ENCODE measurements at regions not wholly inside any gene's neighbourhood (a gene's known extent, or its start where the extent isn't known, plus 50 kb on each side); places are given as distances from the start of the nearest gene placed in this dataset.

GRCh38 chr7:49150486-49150885 lies 226.1 kb downstream of the CDC14C start:
- no peak for DNase-seq
- Mint-ChIP-seq H3K9me3 (peaks cover 2% of the 10 kb centered on the region), H3K4me3 (no peak overlapping the region), H3K27ac (no peak overlapping the region), H3K27me3 (no peaks in the 10 kb centered on the region), H3K36me3 (no peaks in the 10 kb centered on the region), H3K4me1 (no peaks in the 10 kb centered on the region)

- Mint-ChIP-seq H3K4me3 (no peak overlapping the region), H3K9me3 (peaks cover 2% of the 10 kb centered on the region), H3K4me1 (no peaks in the 10 kb centered on the region), H3K27ac (no peak overlapping the region), H3K27me3 (no peaks in the 10 kb centered on the region), H3K36me3 (no peaks in the 10 kb centered on the region)
- DNase-seq: no peak
Measured at GRCh38 chr7:49151146-49151545, 226.8 kb downstream of the CDC14C start.

- no peak for DNase-seq
- Mint-ChIP-seq H3K27ac (no peak overlapping the region), H3K36me3 (no peaks in the 10 kb centered on the region), H3K9me3 (peaks cover 1% of the 10 kb centered on the region), H3K27me3 (no peaks in the 10 kb centered on the region), H3K4me3 (no peak overlapping the region), H3K4me1 (no peaks in the 10 kb centered on the region)
Measured at GRCh38 chr7:49158321-49158720, 234.0 kb downstream of the CDC14C start.

GRCh38 chr7:49159536-49159935 lies 235.2 kb downstream of the CDC14C start:
- H3K27ac Mint-ChIP-seq: no peak overlapping the region
- H3K4me3 Mint-ChIP-seq: no peak overlapping the region
- no peaks in the 10 kb centered on the region for H3K27me3 Mint-ChIP-seq
- H3K9me3 Mint-ChIP-seq: peaks cover 1% of the 10 kb centered on the region
- no peaks in the 10 kb centered on the region for H3K4me1 Mint-ChIP-seq
- DNase-seq: no peak
- H3K36me3 Mint-ChIP-seq: no peaks in the 10 kb centered on the region

- no peak overlapping the region for H3K4me3 Mint-ChIP-seq
- no peak for DNase-seq
- H3K27me3 Mint-ChIP-seq: no peaks in the 10 kb centered on the region
- H3K4me1 Mint-ChIP-seq: no peaks in the 10 kb centered on the region
- H3K9me3 Mint-ChIP-seq: peaks cover 1% of the 10 kb centered on the region
- H3K27ac Mint-ChIP-seq: no peak overlapping the region
- H3K36me3 Mint-ChIP-seq: no peaks in the 10 kb centered on the region
Measured at GRCh38 chr7:49166441-49166840, 242.1 kb downstream of the CDC14C start.

GRCh38 chr7:49172639-49173038 lies 248.3 kb downstream of the CDC14C start:
- Mint-ChIP-seq H3K4me3 (no peak overlapping the region), H3K36me3 (no peaks in the 10 kb centered on the region), H3K4me1 (no peaks in the 10 kb centered on the region), H3K27me3 (no peaks in the 10 kb centered on the region), H3K27ac (no peak overlapping the region), H3K9me3 (no peaks in the 10 kb centered on the region)
- no peak for DNase-seq

GRCh38 chr7:49174396-49174795 lies 250.0 kb downstream of the CDC14C start:
- Mint-ChIP-seq H3K9me3 (no peaks in the 10 kb centered on the region), H3K27me3 (no peaks in the 10 kb centered on the region), H3K4me1 (no peaks in the 10 kb centered on the region), H3K27ac (no peak overlapping the region), H3K4me3 (no peak overlapping the region), H3K36me3 (no peaks in the 10 kb centered on the region)
- no peak for DNase-seq

- Mint-ChIP-seq H3K27me3 (no peaks in the 10 kb centered on the region), H3K4me1 (no peaks in the 10 kb centered on the region), H3K4me3 (no peak overlapping the region), H3K9me3 (no peaks in the 10 kb centered on the region), H3K27ac (no peak overlapping the region), H3K36me3 (no peaks in the 10 kb centered on the region)
- DNase-seq: no peak
Measured at GRCh38 chr7:49187543-49188268, 263.4 kb downstream of the CDC14C start.

GRCh38 chr7:49228426-49229098 lies 304.2 kb downstream of the CDC14C start:
- no peaks in the 10 kb centered on the region for H3K36me3 Mint-ChIP-seq
- H3K27me3 Mint-ChIP-seq: no peaks in the 10 kb centered on the region
- H3K4me3 Mint-ChIP-seq: no peak overlapping the region
- no peak overlapping the region for H3K27ac Mint-ChIP-seq
- no peaks in the 10 kb centered on the region for H3K4me1 Mint-ChIP-seq
- DNase-seq: no peak
- H3K9me3 Mint-ChIP-seq: peaks cover 5% of the 10 kb centered on the region

GRCh38 chr7:49229246-49229645 lies 304.9 kb downstream of the CDC14C start:
- DNase-seq: no peak
- H3K27ac Mint-ChIP-seq: no peak overlapping the region
- H3K4me3 Mint-ChIP-seq: no peak overlapping the region
- H3K4me1 Mint-ChIP-seq: no peaks in the 10 kb centered on the region
- no peaks in the 10 kb centered on the region for H3K36me3 Mint-ChIP-seq
- H3K27me3 Mint-ChIP-seq: no peaks in the 10 kb centered on the region
- H3K9me3 Mint-ChIP-seq: peaks cover 5% of the 10 kb centered on the region

- Mint-ChIP-seq H3K36me3 (no peaks in the 10 kb centered on the region), H3K27me3 (no peaks in the 10 kb centered on the region)
Measured at GRCh38 chr7:49243521-49243920, 319.2 kb downstream of the CDC14C start.

GRCh38 chr7:49244543-49244942 lies 320.2 kb downstream of the CDC14C start:
- DNase-seq: no peak
- Mint-ChIP-seq H3K36me3 (no peaks in the 10 kb centered on the region), H3K9me3 (peaks cover 7% of the 10 kb centered on the region), H3K27me3 (no peaks in the 10 kb centered on the region), H3K4me1 (no peaks in the 10 kb centered on the region), H3K4me3 (no peak overlapping the region), H3K27ac (no peak overlapping the region)

More at GRCh38 chr7:49243521-49243920, 319.2 kb downstream of the CDC14C start:
- H3K9me3 Mint-ChIP-seq: peaks cover 12% of the 10 kb centered on the region
- no peak for DNase-seq
- H3K4me1 Mint-ChIP-seq: no peaks in the 10 kb centered on the region
- no peak overlapping the region for H3K4me3 Mint-ChIP-seq
- H3K27ac Mint-ChIP-seq: no peak overlapping the region

GRCh38 chr7:49245062-49245461 lies 320.7 kb downstream of the CDC14C start:
- H3K4me1 Mint-ChIP-seq: no peaks in the 10 kb centered on the region
- no peak for DNase-seq
- no peaks in the 10 kb centered on the region for H3K36me3 Mint-ChIP-seq
- H3K9me3 Mint-ChIP-seq: peaks cover 4% of the 10 kb centered on the region
- H3K27ac Mint-ChIP-seq: no peak overlapping the region
- no peak overlapping the region for H3K4me3 Mint-ChIP-seq
- no peaks in the 10 kb centered on the region for H3K27me3 Mint-ChIP-seq

GRCh38 chr7:49247759-49248158 lies 323.4 kb downstream of the CDC14C start:
- Mint-ChIP-seq H3K36me3 (no peaks in the 10 kb centered on the region), H3K27ac (no peak overlapping the region), H3K27me3 (no peaks in the 10 kb centered on the region), H3K9me3 (peaks cover 4% of the 10 kb centered on the region), H3K4me3 (no peak overlapping the region), H3K4me1 (no peaks in the 10 kb centered on the region)
- DNase-seq: no peak

GRCh38 chr7:49255054-49255453 lies 330.7 kb downstream of the CDC14C start:
- no peaks in the 10 kb centered on the region for H3K36me3 Mint-ChIP-seq
- peaks cover 2% of the 10 kb centered on the region for H3K9me3 Mint-ChIP-seq
- H3K4me3 Mint-ChIP-seq: no peak overlapping the region
- H3K4me1 Mint-ChIP-seq: no peaks in the 10 kb centered on the region
- DNase-seq: no peak
- H3K27ac Mint-ChIP-seq: no peak overlapping the region
- no peaks in the 10 kb centered on the region for H3K27me3 Mint-ChIP-seq

- Mint-ChIP-seq H3K4me1 (no peaks in the 10 kb centered on the region), H3K9me3 (no peaks in the 10 kb centered on the region), H3K4me3 (no peak overlapping the region), H3K27ac (no peak overlapping the region), H3K36me3 (no peaks in the 10 kb centered on the region), H3K27me3 (no peaks in the 10 kb centered on the region)
- no peak for DNase-seq
Measured at GRCh38 chr7:49260538-49260937, 336.2 kb downstream of the CDC14C start.

Measured in activated naive CD8-positive, alpha-beta T cell treated with anti-CD3 and anti-CD28 coated beads for 36 hours (primary cell).